HepG2 (cell line): ENCODE measurements at regions not wholly inside any gene's neighbourhood (a gene's known extent, or its start where the extent isn't known, plus 50 kb on each side); places are given as distances from the start of the nearest gene placed in this dataset.
A peak's percentile ranks its signal among the peaks of the same experiment; 100 is the strongest.

Experiments used
- ATAC-seq: fragments of 200-7000 bp; cut with Tn5 transposase; 3 replicates; pipeline ENCODE4 v1.9.1; 2020; ENCODE audit warnings: mild to moderate bottlenecking, moderate library complexity
- BruUV-seq: library from RNA; stranded (reverse); fragments of 400-500 nt; replicated peaks from 2 replicates; lab custom pipeline; 2021; lab: Mats Ljungman, UMichigan
- CTCF ChIA-PET: fragments of 300-600 bp; formaldehyde crosslinking; extraction: SDS; loops from one replicate; lab custom pipeline; 2021; ENCODE audit warnings: low total read pairs, inconsistent platforms, low intra/inter-chr PET ratio; lab: Yijun Ruan, JAX
- POLR2A ChIA-PET: fragments of 350-600 bp; sonication (Branson Sonifier 250); formaldehyde crosslinking; loops from one replicate; lab custom pipeline; 2020; ENCODE audit warnings: antibody characterized with exemption, inconsistent platforms; lab: Yijun Ruan, JAX
- DNase-seq: peaks from one replicate; pipeline ENCODE4 v3.0.0-alpha.2; 2015; ENCODE audit warnings: low spot score
- FAIRE-seq: peaks from 3 replicates; lab custom pipeline; 2011; peaks lifted over from hg19 to GRCh38; lab: Jason Lieb, UNC
- H2AFZ ChIP-seq: one replicate; pipeline ENCODE4 v1.6.1; 2011; ENCODE audit warnings: low read length, inconsistent platforms
- H3K27ac ChIP-seq: fragments of 300-600 bp; 3 replicates; pipeline ENCODE4 v1.8.0; 2011; ENCODE audit warnings: mixed run types, mild to moderate bottlenecking, mixed read lengths, low read length, inconsistent platforms; ENCODE audit not compliant: insufficient read depth; ENCODE audit errors: extremely low read length
- H3K27me3 ChIP-seq, 2 experiments: fragments of 200-600 bp in 1 of 2; 2 replicates in 1 of 2; 3 replicates in 1 of 2; pipeline versions ENCODE4 v1.6.0 to v1.8.0; 2011; ENCODE audit warnings: low read length in 2 of 2, mild to moderate bottlenecking in 2 of 2, moderate library complexity in 2 of 2, inconsistent platforms in 1 of 2; ENCODE audit not compliant: insufficient read depth in 2 of 2, control insufficient read depth in 1 of 2
- H3K36me3 ChIP-seq, 2 experiments: fragments of 200-600 bp in 1 of 2; replicated peaks in 1 of 2; 2 replicates in 1 of 2; 3 replicates in 1 of 2; pipeline versions ENCODE4 v1.5.1 to v1.8.0; 2011; ENCODE audit warnings: low read length in 2 of 2, inconsistent platforms in 1 of 2; ENCODE audit not compliant: insufficient read depth in 2 of 2, control insufficient read depth in 1 of 2
- H3K4me1 ChIP-seq: 2 replicates; pipeline ENCODE4 v1.5.1; 2012; ENCODE audit warnings: low read length, inconsistent platforms; ENCODE audit not compliant: insufficient read depth
- H3K4me2 ChIP-seq: 2 replicates; pipeline ENCODE4 v1.6.0; 2011; ENCODE audit warnings: low read depth, low read length, inconsistent platforms
- H3K4me3 ChIP-seq, 3 experiments: fragments of 200-600 bp in 1 of 3; sonication (generic), shearing (Covaris generic) in 1 of 3; replicated peaks in 1 of 3; 2 replicates each; pipeline ENCODE4 v1.5.1; 2011 to 2016; ENCODE audit warnings: low read length in 3 of 3, inconsistent platforms in 2 of 3, low read depth in 2 of 3, mild to moderate bottlenecking in 2 of 3, control low read depth in 1 of 3, mixed read lengths in 1 of 3; ENCODE audit not compliant: insufficient read depth in 1 of 3
- H3K79me2 ChIP-seq: one replicate; pipeline ENCODE4 v1.6.1; 2011; ENCODE audit warnings: low read length, inconsistent platforms; ENCODE audit not compliant: insufficient read depth
- H3K9ac ChIP-seq: 2 replicates; pipeline ENCODE4 v1.6.0; 2011; ENCODE audit warnings: mild to moderate bottlenecking, low read depth, low read length, inconsistent platforms; ENCODE audit not compliant: insufficient read depth
- H3K9me3 ChIP-seq: 2 replicates; pipeline ENCODE4 v1.5.1; 2012; ENCODE audit warnings: mild to moderate bottlenecking, low read length
- H4K20me1 ChIP-seq: 2 replicates; pipeline ENCODE4 v1.6.0; 2011; ENCODE audit warnings: inconsistent platforms, mild to moderate bottlenecking, low read length, moderate library complexity; ENCODE audit not compliant: insufficient read depth
- CTCF ChIP-seq: sonication (generic); formaldehyde crosslinking; IDR thresholded peaks from 2 replicates; pipeline ENCODE4 v1.5.0; 2020; ENCODE audit warnings: mild to moderate bottlenecking, missing genetic modification reagents, moderate library complexity
- EP300 ChIP-seq, 3 experiments: sonication (generic) in 1 of 3; formaldehyde crosslinking in 1 of 3; IDR thresholded peaks; 2 replicates each; pipeline versions ENCODE4 v1.5.1 to v1.6.1; 2011 to 2020; ENCODE audit warnings: low read depth in 2 of 3, low read length in 2 of 3, borderline replicate concordance in 1 of 3, improper control_type of control experiment in 1 of 3, mild to moderate bottlenecking in 1 of 3, missing genetic modification reagents in 1 of 3, moderate library complexity in 1 of 3
- FOSL1 ChIP-seq: sonication (generic); formaldehyde crosslinking; IDR thresholded peaks from 2 replicates; pipeline ENCODE4 v1.9.0; 2021; ENCODE audit warnings: missing genetic modification reagents, borderline replicate concordance
- HOXA3 ChIP-seq: sonication (generic); formaldehyde crosslinking; IDR thresholded peaks from 2 replicates; pipeline ENCODE4 v1.5.0; 2020; ENCODE audit warnings: missing genetic modification reagents
- KDM1A ChIP-seq: IDR thresholded peaks from 2 replicates; pipeline ENCODE4 v1.6.1; 2016; ENCODE audit warnings: missing compliant biosample characterization
- MLXIP ChIP-seq: sonication (generic); formaldehyde crosslinking; IDR thresholded peaks from 2 replicates; pipeline ENCODE4 v1.9.0; 2021; ENCODE audit warnings: missing genetic modification reagents, borderline replicate concordance
- NFRKB ChIP-seq: fragments of 450-650 bp; IDR thresholded peaks from 2 replicates; pipeline ENCODE4 v1.6.1; 2017
- SMC3 ChIP-seq: IDR thresholded peaks from 2 replicates; pipeline ENCODE4 v1.6.1; 2011; ENCODE audit warnings: low read length, improper control_type of control experiment
- SNAPC4 ChIP-seq: sonication (generic); formaldehyde crosslinking; IDR thresholded peaks from 2 replicates; pipeline ENCODE4 v1.4.0; 2020; ENCODE audit warnings: mild to moderate bottlenecking, missing genetic modification reagents
- SP140L ChIP-seq: sonication (generic); formaldehyde crosslinking; IDR thresholded peaks from 2 replicates; pipeline ENCODE4 v1.4.0; 2020; ENCODE audit warnings: missing genetic modification reagents, borderline replicate concordance
- STAG1 ChIP-seq: sonication (generic); formaldehyde crosslinking; IDR thresholded peaks from 2 replicates; pipeline ENCODE4 v1.4.0; 2020; ENCODE audit warnings: missing genetic modification reagents
- TGIF2 ChIP-seq: IDR thresholded peaks from 2 replicates; pipeline ENCODE4 v1.6.1; 2016; ENCODE audit warnings: control low read depth, missing compliant biosample characterization
- XRCC5 ChIP-seq: fragments of 200-400 bp; formaldehyde crosslinking; optimal IDR thresholded peaks from 2 replicates; pipeline ENCODE3; 2017; ENCODE audit warnings: mild to moderate bottlenecking, low read length
- YY1 ChIP-seq: IDR thresholded peaks from 2 replicates; pipeline ENCODE4 v1.6.1; 2011; ENCODE audit warnings: low read length, low read depth, moderate library complexity, mild to moderate bottlenecking; ENCODE audit not compliant: insufficient read depth, insufficient replicate concordance
- ZNF451 ChIP-seq: sonication (generic); formaldehyde crosslinking; IDR thresholded peaks from 2 replicates; pipeline ENCODE4 v1.5.0; 2020; ENCODE audit warnings: mild to moderate bottlenecking, missing genetic modification reagents
- ZNF777 ChIP-seq: sonication (generic); formaldehyde crosslinking; IDR thresholded peaks from 2 replicates; pipeline ENCODE4 v1.4.0; 2020; ENCODE audit warnings: missing genetic modification reagents
- WGBS: methylation state at CpG from one replicate; pipeline ENCODE4 v1.1.6; 2017; ENCODE audit warnings: low lambda C conversion rate; 5-methylcytosine and 5-hydroxymethylcytosine counted together
- in situ Hi-C: cut with HindIII; loops from 2 replicates; pipeline ENCODE4 v1.10.0; 2017; ENCODE audit warnings: low pct_unique_long_range_greater_than_20kb; ENCODE audit not compliant: extremely low pct_ligation_motif_present
- intact Hi-C: fragments of 100-400 bp; cut with micrococcal nuclease; formaldehyde crosslinking; loops from one replicate; pipeline ENCODE4 v1.10.0; 2022; ENCODE audit not compliant: unreplicated experiment

- Histone ChIP-seq H3K27me3 (no peaks in the 10 kb centered on the region), H3K9ac (no peak overlapping the region), H2AFZ (no peak overlapping the region), H3K36me3 (no peaks in the 10 kb centered on the region), H3K4me3 (no peak overlapping the region), H3K4me2 (no peak overlapping the region), H3K4me1 (no peaks in the 10 kb centered on the region), H3K9me3 (no peaks in the 10 kb centered on the region), H3K27ac (no peak overlapping the region), H3K79me2 (no peaks in the 10 kb centered on the region), H4K20me1 (no peaks in the 10 kb centered on the region)
- in situ Hi-C loops, result no loop called here
- ChIA-PET CTCF (no interaction called here), POLR2A (no interaction called here)
- intact Hi-C loops, result loop anchor here (5.0 kb wide), 1 partner anchor 136 kb away; no protein-coding TSS in a partner anchor
- WGBS, result 25% methylated on average over 7 of the region's 7 CpGs
- no TSS peak for BruUV-seq
- FAIRE-seq (peak; percentile 77), ATAC-seq (peak; percentile 100), DNase-seq (peak; percentile 45)
- TF ChIP-seq SMC3 (peak; percentile 43; the same call in 1 of the 2 replicates), SP140L (no peak), SNAPC4 (CRISPR knock-in tag) (no peak), KDM1A (CRISPR knock-in tag) (no peak), ZNF777 (CRISPR knock-in tag) (no peak), TGIF2 (CRISPR knock-in tag) (no peak), FOSL1 (no peak), MLXIP (CRISPR knock-in tag) (no peak), HOXA3 (no peak), EP300 (IDR thresholded peaks at IDR 0.05; ENCODE audit: low read depth in 2 of 2, low read length in 2 of 2) (peak in 1 of 2 experiments; percentile 12; a peak in 1 of 4 replicates), EP300 (CRISPR knock-in tag; IDR thresholded peaks at IDR 0.05; ENCODE audit: borderline replicate concordance) (no peak), CTCF (CRISPR knock-in tag) (peak; percentile 64), XRCC5 (peak; percentile 81), STAG1 (CRISPR knock-in tag) (peak; percentile 54), ZNF451 (CRISPR knock-in tag) (no peak), YY1 (no peak), NFRKB (no peak)
These were observed 346.7 kb downstream of the RAD51AP2 start for GRCh38 chr2:17171446-17172049.
